ENCODE measurements at regions not wholly inside any gene's neighbourhood (a gene's known extent, or its start where the extent isn't known, plus 50 kb on each side); places are given as distances from the start of the nearest gene placed in this dataset.

- WGBS, 2 experiments (ENCODE audit: extremely low coverage in 1 of 2, insufficient coverage in 1 of 2, insufficient read length in 1 of 2, insufficient replicate concordance in 2 of 2, low coverage in 1 of 2, low lambda C conversion rate in 2 of 2, missing lambda C conversion rate in 1 of 2) = 93% methylated on average over 11 of the region's 11 CpGs; no CpG with 5 or more reads in 1 of the 2 experiments
- Histone ChIP-seq H2BK5ac (ENCODE audit: low read depth, low read length) (no peak overlapping the region), H2BK120ac (replicated peaks; ENCODE audit: low read depth, low read length) (no peak overlapping the region), H2AK5ac (ENCODE audit: low read depth, low read length) (no peak overlapping the region), H3K4me3 (ENCODE audit: extremely low read depth in 1 of 4, insufficient read depth in 2 of 4, low read depth in 3 of 4, low read length in 4 of 4) (no peak overlapping the region), H3K14ac (ENCODE audit: insufficient read length) (no peak overlapping the region), H4K8ac (ENCODE audit: extremely low read depth, insufficient read depth, low read length) (no peak overlapping the region), H3K4me1 (replicated peaks in 1 of 4; ENCODE audit: control insufficient read depth in 3 of 4, insufficient read depth in 4 of 4, low read length in 3 of 4) (no peaks in the 10 kb centered on the region), H3K23ac (ENCODE audit: insufficient read length) (no peak overlapping the region), H3K79me2 (ENCODE audit: control insufficient read depth in 1 of 2, insufficient read depth in 2 of 2, low read length in 2 of 2) (no peaks in the 10 kb centered on the region), H3K36me3 (ENCODE audit: control insufficient read depth in 2 of 4, insufficient read depth in 4 of 4, low read length in 3 of 4) (no peaks in the 10 kb centered on the region), H3K4ac (replicated peaks; ENCODE audit: insufficient read length, low read depth, low read length) (no peak overlapping the region), H4K20me1 (replicated peaks in 1 of 2; ENCODE audit: control insufficient read depth in 1 of 2, insufficient read depth in 2 of 2, low read length in 2 of 2) (peaks cover 0 to 1% of the 10 kb centered on the region in 2 experiments), H3K18ac (ENCODE audit: extremely low read depth, low read length) (no peak overlapping the region), H3K27me3 (replicated peaks in 1 of 4; ENCODE audit: control insufficient read depth in 3 of 4, extremely low read depth in 1 of 4, insufficient read depth in 3 of 4, low read length in 3 of 4) (no peaks in the 10 kb centered on the region), H3K4me2 (ENCODE audit: insufficient read depth in 1 of 2, low read depth in 2 of 2, low read length in 2 of 2) (no peak overlapping the region), H3K23me2 (ENCODE audit: low read depth, low read length) (no peaks in the 10 kb centered on the region), H2AFZ (ENCODE audit: low read length) (no peak overlapping the region), H4K91ac (replicated peaks; ENCODE audit: insufficient read length, low read length) (no peak overlapping the region), H2BK15ac (ENCODE audit: low read length) (no peak overlapping the region), H2BK20ac (ENCODE audit: low read length) (no peak overlapping the region), H3K56ac (replicated peaks; ENCODE audit: insufficient read length, low read depth, low read length) (no peak overlapping the region), H3K79me1 (ENCODE audit: low read depth, low read length) (no peaks in the 10 kb centered on the region), H3K27ac (ENCODE audit: low read depth, low read length) (no peak overlapping the region), H4K5ac (ENCODE audit: insufficient read length, low read depth, low read length) (no peak overlapping the region), H3K9ac (replicated peaks in 1 of 4; ENCODE audit: extremely low read depth in 1 of 4, low read depth in 3 of 4, low read length in 3 of 4) (no peak overlapping the region), H3K9me3 (ENCODE audit: insufficient read depth in 2 of 2, low read depth in 1 of 2, low read length in 1 of 2) (no peaks in the 10 kb centered on the region; a peak in 1 of 4 replicates), H2BK12ac (ENCODE audit: low read depth, low read length) (no peak overlapping the region)
- ChIA-PET POLR2A (ENCODE audit: partially characterized antibody) (no interaction called here), CTCF (ENCODE audit: partially characterized antibody) (interaction anchor here (2.6 kb wide), 1 partner anchor 14 kb away, joined by 10 read pairs; no protein-coding TSS in a partner anchor)
- FAIRE-seq (no peak), DNase-seq (ENCODE audit: low read depth in 1 of 2, low spot score in 2 of 2) (no peak)
- TF ChIP-seq EGR1 (IDR thresholded peaks at IDR 0.05; ENCODE audit: borderline replicate concordance, low read depth, low read length) = no peak
- TF ChIP-seq SP1 (IDR thresholded peaks at IDR 0.05; ENCODE audit: low read depth, low read length) = no peak
- no peak for TF ChIP-seq CEBPB (IDR thresholded peaks at IDR 0.05; ENCODE audit: low read depth, low read length)
- TF ChIP-seq SRF (IDR thresholded peaks at IDR 0.05; ENCODE audit: low read depth, low read length) = no peak
- no peak for TF ChIP-seq RNF2 (IDR thresholded peaks at IDR 0.05; ENCODE audit: borderline replicate concordance, low read depth, low read length, missing control alignments, poor library complexity, severe bottlenecking)
- TF ChIP-seq BCL11A (IDR thresholded peaks at IDR 0.05; ENCODE audit: low read depth in 2 of 2, low read length in 2 of 2) = no peak
- TF ChIP-seq HDAC2 (IDR thresholded peaks at IDR 0.05; ENCODE audit: borderline replicate concordance in 1 of 2, low read depth in 2 of 2, low read length in 2 of 2) = no peak
- no peak for TF ChIP-seq BACH1 (IDR thresholded peaks at IDR 0.05; ENCODE audit: low read length)
- no peak for TF ChIP-seq PHF8 (conservative IDR thresholded peaks at IDR 0.05; ENCODE audit: low read depth, low read length)
- no peak for TF ChIP-seq RAD21 (IDR thresholded peaks at IDR 0.05 in 1 of 2, conservative IDR thresholded peaks at IDR 0.05 in 1 of 2; ENCODE audit: low read depth in 2 of 2, low read length in 2 of 2)
- TF ChIP-seq ATF2 (IDR thresholded peaks at IDR 0.05; ENCODE audit: low read length) = no peak
- TF ChIP-seq SIX5 (IDR thresholded peaks at IDR 0.05; ENCODE audit: low read depth, low read length) = no peak
Measured at GRCh38 chr10:30737931-30738391, 108.4 kb upstream of the LYZL2 start.

Measured in H1 (cell line).